ENCODE measurements at regions not wholly inside any gene's neighbourhood (a gene's known extent, or its start where the extent isn't known, plus 50 kb on each side); places are given as distances from the start of the nearest gene placed in this dataset.

DNA sequence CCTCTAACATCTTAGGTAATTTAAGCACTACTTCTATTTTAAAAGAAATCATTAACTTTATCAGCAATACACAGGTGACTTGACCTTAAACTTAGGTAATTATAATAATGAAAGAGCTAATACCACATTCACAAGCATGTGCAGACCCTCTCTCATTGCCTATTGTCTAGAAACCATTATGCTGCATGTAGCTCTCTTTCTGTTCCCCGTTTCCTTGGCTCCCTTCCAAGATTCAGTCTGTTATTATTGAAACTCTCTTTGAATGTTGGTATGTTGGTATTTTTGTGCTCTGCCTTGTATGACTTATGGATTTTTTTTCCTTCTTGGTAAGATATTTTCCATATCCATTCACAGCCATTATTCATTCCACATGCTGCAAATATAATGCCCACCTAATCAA is 201.2 kb downstream of the CDCA7 start:
- no peaks in the 10 kb centered on the region for H3K27me3 ChIP-seq (replicated peaks)
- in situ Hi-C loops (cut with HindIII; ENCODE audit: low pct_ligation_motif_present, low sequenced_read_pairs): no loop called here
- H3K4me3 ChIP-seq (ENCODE audit: low read depth, low read length): no peak overlapping the region
- H3K27ac ChIP-seq: no peak overlapping the region
- no peaks in the 10 kb centered on the region for H3K36me3 ChIP-seq (replicated peaks)
- TF ChIP-seq, protein P1, sequence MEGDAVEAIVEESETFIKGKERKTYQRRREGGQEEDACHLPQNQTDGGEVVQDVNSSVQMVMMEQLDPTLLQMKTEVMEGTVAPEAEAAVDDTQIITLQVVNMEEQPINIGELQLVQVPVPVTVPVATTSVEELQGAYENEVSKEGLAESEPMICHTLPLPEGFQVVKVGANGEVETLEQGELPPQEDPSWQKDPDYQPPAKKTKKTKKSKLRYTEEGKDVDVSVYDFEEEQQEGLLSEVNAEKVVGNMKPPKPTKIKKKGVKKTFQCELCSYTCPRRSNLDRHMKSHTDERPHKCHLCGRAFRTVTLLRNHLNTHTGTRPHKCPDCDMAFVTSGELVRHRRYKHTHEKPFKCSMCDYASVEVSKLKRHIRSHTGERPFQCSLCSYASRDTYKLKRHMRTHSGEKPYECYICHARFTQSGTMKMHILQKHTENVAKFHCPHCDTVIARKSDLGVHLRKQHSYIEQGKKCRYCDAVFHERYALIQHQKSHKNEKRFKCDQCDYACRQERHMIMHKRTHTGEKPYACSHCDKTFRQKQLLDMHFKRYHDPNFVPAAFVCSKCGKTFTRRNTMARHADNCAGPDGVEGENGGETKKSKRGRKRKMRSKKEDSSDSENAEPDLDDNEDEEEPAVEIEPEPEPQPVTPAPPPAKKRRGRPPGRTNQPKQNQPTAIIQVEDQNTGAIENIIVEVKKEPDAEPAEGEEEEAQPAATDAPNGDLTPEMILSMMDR (IDR thresholded peaks at IDR 0.05; ENCODE audit: low read depth, low read length, missing control alignments): no peak
- peak; percentile 39 for DNase-seq

DNA sequence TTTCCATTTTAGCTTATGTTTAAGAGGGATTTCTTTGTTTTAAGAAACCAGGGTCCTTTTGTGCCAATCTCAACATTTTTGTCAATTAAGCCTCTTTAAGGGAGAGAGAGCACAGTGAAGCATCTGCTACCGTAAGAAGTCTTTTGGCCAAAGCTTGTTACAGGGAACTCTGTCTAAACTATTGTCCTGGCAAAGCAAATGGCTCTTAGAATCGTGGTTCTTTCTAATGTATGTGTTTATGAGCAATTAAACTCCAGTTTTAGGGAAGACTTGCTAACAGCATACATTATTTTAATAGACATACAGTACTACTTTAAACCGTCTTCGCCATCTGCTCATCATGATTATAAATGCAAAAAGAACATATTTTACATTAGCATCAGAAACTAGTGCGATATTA is 202.1 kb downstream of the CDCA7 start:
- TF ChIP-seq, protein P1 (IDR thresholded peaks at IDR 0.05; ENCODE audit: low read depth, low read length, missing control alignments): no peak
- Histone ChIP-seq H3K27me3 (replicated peaks) (no peaks in the 10 kb centered on the region), H3K4me3 (ENCODE audit: low read depth, low read length) (no peak overlapping the region), H3K27ac (no peak overlapping the region), H3K36me3 (replicated peaks) (no peaks in the 10 kb centered on the region)
- in situ Hi-C loops (cut with HindIII; ENCODE audit: low pct_ligation_motif_present, low sequenced_read_pairs): no loop called here
- no peak for DNase-seq

DNA sequence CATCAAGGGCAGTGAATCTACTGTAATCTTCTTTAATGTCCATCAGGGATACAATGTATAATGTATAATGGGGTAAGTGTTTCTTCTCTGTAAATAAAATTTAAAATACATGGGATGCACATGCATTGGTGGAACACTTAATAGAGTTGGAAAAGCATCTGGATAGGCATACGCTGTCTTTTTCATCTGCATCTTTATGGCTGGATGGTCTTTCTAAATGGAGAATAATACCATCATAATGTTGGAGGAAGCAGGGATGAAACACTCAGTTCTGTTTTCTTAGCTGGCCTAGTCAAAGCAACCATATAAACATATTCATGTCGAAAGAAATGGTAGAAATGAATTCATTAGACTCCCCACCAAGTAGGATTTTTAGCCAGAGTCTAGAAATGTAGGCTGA is 202.8 kb downstream of the CDCA7 start:
- in situ Hi-C loops (cut with HindIII; ENCODE audit: low pct_ligation_motif_present, low sequenced_read_pairs): no loop called here
- Histone ChIP-seq H3K27ac (no peak overlapping the region), H3K36me3 (replicated peaks) (no peaks in the 10 kb centered on the region), H3K27me3 (replicated peaks) (no peaks in the 10 kb centered on the region), H3K4me3 (ENCODE audit: low read depth, low read length) (no peak overlapping the region)
- DNase-seq: no peak
- TF ChIP-seq, protein P1 (IDR thresholded peaks at IDR 0.05; ENCODE audit: low read depth, low read length, missing control alignments): no peak

DNA sequence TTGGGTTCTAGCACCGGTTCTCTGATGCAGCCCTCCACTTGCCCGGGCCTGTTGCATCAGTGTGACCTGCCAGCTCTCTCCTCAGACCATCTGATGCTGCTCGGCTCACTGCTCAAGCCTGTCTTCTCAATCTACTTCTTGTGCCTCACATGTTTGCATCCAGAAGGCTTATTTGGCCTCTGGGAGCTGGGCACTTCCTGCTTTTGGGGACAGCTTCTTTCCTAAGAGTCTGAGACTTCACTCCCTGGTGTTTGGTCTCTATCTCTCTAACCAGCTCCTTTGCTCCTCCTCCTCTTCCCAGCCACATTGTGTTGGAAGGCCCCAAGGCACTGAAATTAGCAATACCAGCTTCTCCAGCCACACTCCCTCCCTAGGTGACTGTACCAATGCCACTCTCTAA is 212.8 kb downstream of the CDCA7 start:
- H3K36me3 ChIP-seq (replicated peaks): no peaks in the 10 kb centered on the region
- H3K27ac ChIP-seq: no peak overlapping the region
- TF ChIP-seq, protein P1 (IDR thresholded peaks at IDR 0.05; ENCODE audit: low read depth, low read length, missing control alignments): no peak
- H3K27me3 ChIP-seq (replicated peaks): no peaks in the 10 kb centered on the region
- H3K4me3 ChIP-seq (ENCODE audit: low read depth, low read length): no peak overlapping the region
- DNase-seq: no peak
- in situ Hi-C loops (cut with HindIII; ENCODE audit: low pct_ligation_motif_present, low sequenced_read_pairs): no loop called here

DNA sequence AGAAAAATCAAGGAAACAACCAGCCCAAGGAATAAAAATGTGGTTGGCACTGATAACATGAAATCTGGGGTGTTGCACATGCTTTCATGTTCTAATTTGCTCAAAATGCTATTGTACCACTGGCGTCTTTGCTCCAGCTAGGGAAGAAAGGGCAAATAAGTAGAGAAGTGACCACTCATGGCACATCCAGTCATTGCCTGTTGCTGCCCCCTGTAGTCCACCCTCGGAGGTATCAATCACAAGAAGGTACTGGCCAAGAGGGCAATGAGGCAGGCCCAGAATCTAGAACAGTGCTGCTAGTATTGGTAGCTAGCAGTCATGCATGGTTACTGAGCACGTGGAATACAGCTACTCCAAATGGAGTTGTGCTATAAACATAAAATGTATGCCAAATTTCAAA is 213.4 kb downstream of the CDCA7 start:
- DNase-seq: peak; percentile 21
- in situ Hi-C loops (cut with HindIII; ENCODE audit: low pct_ligation_motif_present, low sequenced_read_pairs): no loop called here
- TF ChIP-seq, protein P1 (IDR thresholded peaks at IDR 0.05; ENCODE audit: low read depth, low read length, missing control alignments): peak; percentile 69

DNA sequence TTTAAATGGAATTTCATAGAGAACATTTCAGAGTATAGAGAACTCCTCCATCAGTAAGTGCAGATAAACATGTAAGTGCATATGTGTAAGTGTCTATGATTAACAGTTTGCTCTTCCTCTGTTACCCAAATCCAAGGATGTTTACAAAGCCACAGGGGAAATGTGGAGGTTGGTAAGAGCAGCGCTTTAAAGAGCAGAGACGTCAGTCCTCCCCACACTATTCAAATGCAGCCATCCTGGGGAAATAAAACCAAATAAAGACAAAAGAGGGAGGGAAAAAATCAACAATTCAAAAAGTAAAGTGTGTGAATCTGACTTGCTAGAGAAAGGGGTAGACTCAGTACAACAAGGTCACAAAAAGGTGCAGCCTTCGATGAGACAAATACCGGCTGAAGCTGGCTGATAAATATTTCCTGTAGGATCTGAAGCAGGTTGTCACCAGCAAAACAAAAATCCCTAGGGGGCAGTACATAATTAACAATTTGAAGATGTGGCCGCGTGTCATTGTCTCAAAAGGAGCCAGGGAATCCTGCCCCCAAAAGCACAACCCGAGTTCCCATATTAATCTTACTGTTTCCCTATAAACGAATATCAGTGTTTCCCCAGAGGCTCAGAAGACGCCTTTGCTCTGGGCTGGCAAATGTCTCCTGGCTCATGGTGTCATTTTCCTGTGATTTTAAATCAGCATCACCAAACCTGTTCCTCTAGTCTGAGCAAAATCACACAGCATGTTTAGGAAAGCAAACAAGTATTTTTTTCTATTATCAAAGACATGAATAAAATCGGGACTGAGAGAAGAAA is 216.5 kb downstream of the CDCA7 start:
- in situ Hi-C loops (cut with HindIII; ENCODE audit: low pct_ligation_motif_present, low sequenced_read_pairs): no loop called here
- peak; percentile 35 for DNase-seq
- H3K36me3 ChIP-seq (replicated peaks): no peaks in the 10 kb centered on the region
- H3K4me3 ChIP-seq (ENCODE audit: low read depth, low read length): no peak overlapping the region
- no peaks in the 10 kb centered on the region for H3K27me3 ChIP-seq (replicated peaks)
- TF ChIP-seq, protein P1 (IDR thresholded peaks at IDR 0.05; ENCODE audit: low read depth, low read length, missing control alignments): peak; percentile 55
- H3K27ac ChIP-seq: no peak overlapping the region

More for the DNA sequence above, 213.4 kb downstream of the CDCA7 start:
- Histone ChIP-seq H3K36me3 (replicated peaks) (no peaks in the 10 kb centered on the region), H3K27me3 (replicated peaks) (no peaks in the 10 kb centered on the region), H3K4me3 (ENCODE audit: low read depth, low read length) (no peak overlapping the region), H3K27ac (no peak overlapping the region)
